ENCODE measurements at regions not wholly inside any gene's neighbourhood (a gene's known extent, or its start where the extent isn't known, plus 50 kb on each side); places are given as distances from the start of the nearest gene placed in this dataset.
"Not testable (repeated sequence)": the region's sequence is repeated elsewhere in the genome, so short reads cannot be mapped to it uniquely, and the experiment has no call there.

DNA sequence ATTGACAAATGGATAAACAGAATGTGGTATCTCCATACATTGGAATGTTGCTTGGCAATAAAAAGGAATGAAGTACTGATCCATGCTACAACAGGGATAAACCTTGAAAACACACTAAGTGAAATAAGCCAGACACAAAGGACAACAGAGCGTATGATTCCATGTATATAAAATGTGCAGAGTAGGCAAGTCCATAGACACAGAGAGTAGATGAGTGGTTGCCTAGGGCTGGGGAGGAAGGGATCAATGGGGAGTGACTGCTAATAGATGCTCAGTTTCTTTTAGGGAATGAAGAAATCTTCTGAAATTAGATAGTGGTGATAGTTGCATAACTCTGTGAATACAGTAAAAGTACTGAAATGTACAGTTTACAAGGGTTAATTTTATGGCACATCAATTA, 59.4 kb upstream of the SMURF2 start:
- CTCF ChIA-PET; H3K4me2 ChIP-seq (ENCODE audit: low read length); H3K9ac ChIP-seq (ENCODE audit: low read length); H3K27me3 ChIP-seq (ENCODE audit: insufficient read depth, low read length); DNase-seq (ENCODE audit: low read depth, low spot score); intact Hi-C loops (cut with micrococcal nuclease); RAD21 ChIA-PET (ENCODE audit: low non-redundant PET in 1 of 2, low total read pairs in 2 of 2, uncharacterized antibody in 2 of 2, unreplicated experiment in 2 of 2); H4K20me1 ChIP-seq (ENCODE audit: insufficient read depth); ATAC-seq; H3K9me3 ChIP-seq (ENCODE audit: control insufficient read depth in 1 of 2, insufficient read depth in 1 of 2, low read depth in 1 of 2, low read length in 2 of 2); H2AFZ ChIP-seq (ENCODE audit: low read depth, low read length, poor library complexity, severe bottlenecking); H3K36me3 ChIP-seq (ENCODE audit: control insufficient read depth in 1 of 2, insufficient read depth in 2 of 2, low read length in 2 of 2); H3K4me3 ChIP-seq (replicated peaks in 1 of 2; ENCODE audit: low read depth in 1 of 2, low read length in 2 of 2); H3K9me2 ChIP-seq (ENCODE audit: insufficient read depth); BruUV-seq (replicated peaks); H3K79me2 ChIP-seq (ENCODE audit: insufficient read depth, low read length); H3K27ac ChIP-seq (ENCODE audit: low read depth, low read length): not testable (repeated sequence)
- POLR2A ChIA-PET: interaction anchor here (0.9 to 1.0 kb wide), 2 partner anchors 8 to 12 kb away, joined by 3 to 5 read pairs; no protein-coding TSS in a partner anchor
- H3K4me1 ChIP-seq (ENCODE audit: control insufficient read depth in 1 of 2, insufficient read depth in 2 of 2, low read length in 2 of 2): peaks cover 33 to 42% of the 10 kb centered on the region in 2 experiments

DNA sequence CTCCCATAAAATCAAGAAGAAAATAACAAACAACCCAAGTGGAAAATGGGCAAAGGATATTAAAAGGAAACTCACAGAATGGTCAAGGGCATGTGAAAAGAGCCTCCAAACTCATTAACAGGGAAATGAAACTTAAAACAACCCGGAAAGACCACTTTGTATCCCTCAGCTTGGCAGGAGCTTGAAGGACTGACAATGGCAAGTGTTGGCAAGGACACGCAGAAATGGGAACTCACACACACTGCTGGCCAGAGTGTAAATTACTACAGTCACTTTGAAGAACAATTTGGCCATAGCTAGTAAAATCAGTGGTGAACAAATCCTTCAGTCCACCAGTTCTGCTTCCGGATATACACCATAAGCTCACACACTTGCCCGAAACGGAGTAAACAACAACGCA, 58.1 kb upstream of the SMURF2 start:
- RAD21 ChIA-PET (ENCODE audit: low non-redundant PET in 1 of 2, low total read pairs in 2 of 2, uncharacterized antibody in 2 of 2, unreplicated experiment in 2 of 2); H3K27ac ChIP-seq (ENCODE audit: low read depth, low read length); H3K4me2 ChIP-seq (ENCODE audit: low read length); H2AFZ ChIP-seq (ENCODE audit: low read depth, low read length, poor library complexity, severe bottlenecking); H3K9ac ChIP-seq (ENCODE audit: low read length); H3K27me3 ChIP-seq (ENCODE audit: insufficient read depth, low read length); ATAC-seq; intact Hi-C loops (cut with micrococcal nuclease); H3K36me3 ChIP-seq (ENCODE audit: control insufficient read depth in 1 of 2, insufficient read depth in 2 of 2, low read length in 2 of 2); H3K79me2 ChIP-seq (ENCODE audit: insufficient read depth, low read length); BruUV-seq (replicated peaks); DNase-seq (ENCODE audit: low read depth, low spot score); H4K20me1 ChIP-seq (ENCODE audit: insufficient read depth); H3K4me3 ChIP-seq (replicated peaks in 1 of 2; ENCODE audit: low read depth in 1 of 2, low read length in 2 of 2); H3K9me3 ChIP-seq (ENCODE audit: control insufficient read depth in 1 of 2, insufficient read depth in 1 of 2, low read depth in 1 of 2, low read length in 2 of 2); H3K9me2 ChIP-seq (ENCODE audit: insufficient read depth): not testable (repeated sequence)
- CTCF ChIA-PET: interaction anchor here (0.9 kb wide), 1 partner anchor 54 kb away, joined by 3 read pairs; no protein-coding TSS in a partner anchor
- H3K4me1 ChIP-seq (ENCODE audit: control insufficient read depth in 1 of 2, insufficient read depth in 2 of 2, low read length in 2 of 2): peaks cover 33 to 40% of the 10 kb centered on the region in 2 experiments
- POLR2A ChIA-PET: interaction anchor here (2.4 kb wide), 1 partner anchor 12 kb away, joined by 8 read pairs; no protein-coding TSS in a partner anchor

DNA sequence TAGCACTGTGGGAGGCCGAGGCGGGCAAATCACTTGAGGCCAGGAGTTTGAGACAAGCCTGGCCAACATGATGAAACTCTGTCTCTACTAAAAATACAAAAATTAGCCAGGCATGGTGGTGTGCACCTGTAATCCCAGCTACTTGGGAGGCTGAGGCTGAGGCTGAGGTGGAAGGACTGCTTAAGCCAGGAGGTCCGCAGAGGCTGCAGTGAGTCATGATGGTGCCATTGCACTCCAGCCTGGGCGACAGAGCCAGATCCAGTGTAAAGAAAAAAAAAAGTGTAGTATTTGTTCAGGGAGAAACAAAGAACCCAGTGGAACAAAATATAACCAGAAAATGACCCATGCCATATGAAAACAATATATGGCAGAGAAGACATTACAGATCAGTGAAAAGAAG, 57.4 kb upstream of the SMURF2 start:
- H2AFZ ChIP-seq (ENCODE audit: low read depth, low read length, poor library complexity, severe bottlenecking); RAD21 ChIA-PET (ENCODE audit: low non-redundant PET in 1 of 2, low total read pairs in 2 of 2, uncharacterized antibody in 2 of 2, unreplicated experiment in 2 of 2); intact Hi-C loops (cut with micrococcal nuclease); H3K79me2 ChIP-seq (ENCODE audit: insufficient read depth, low read length); CTCF ChIA-PET; H3K4me2 ChIP-seq (ENCODE audit: low read length); H3K36me3 ChIP-seq (ENCODE audit: control insufficient read depth in 1 of 2, insufficient read depth in 2 of 2, low read length in 2 of 2); H3K27me3 ChIP-seq (ENCODE audit: insufficient read depth, low read length); H3K9me3 ChIP-seq (ENCODE audit: control insufficient read depth in 1 of 2, insufficient read depth in 1 of 2, low read depth in 1 of 2, low read length in 2 of 2); ATAC-seq; DNase-seq (ENCODE audit: low read depth, low spot score); H3K27ac ChIP-seq (ENCODE audit: low read depth, low read length); H3K9ac ChIP-seq (ENCODE audit: low read length); BruUV-seq (replicated peaks); H3K4me3 ChIP-seq (replicated peaks in 1 of 2; ENCODE audit: low read depth in 1 of 2, low read length in 2 of 2); H4K20me1 ChIP-seq (ENCODE audit: insufficient read depth); H3K9me2 ChIP-seq (ENCODE audit: insufficient read depth): not testable (repeated sequence)
- POLR2A ChIA-PET: interaction anchor here (2.4 kb wide), 1 partner anchor 11 kb away, joined by 8 read pairs; no protein-coding TSS in a partner anchor
- H3K4me1 ChIP-seq (ENCODE audit: control insufficient read depth in 1 of 2, insufficient read depth in 2 of 2, low read length in 2 of 2): peaks cover 37 to 41% of the 10 kb centered on the region in 2 experiments

DNA sequence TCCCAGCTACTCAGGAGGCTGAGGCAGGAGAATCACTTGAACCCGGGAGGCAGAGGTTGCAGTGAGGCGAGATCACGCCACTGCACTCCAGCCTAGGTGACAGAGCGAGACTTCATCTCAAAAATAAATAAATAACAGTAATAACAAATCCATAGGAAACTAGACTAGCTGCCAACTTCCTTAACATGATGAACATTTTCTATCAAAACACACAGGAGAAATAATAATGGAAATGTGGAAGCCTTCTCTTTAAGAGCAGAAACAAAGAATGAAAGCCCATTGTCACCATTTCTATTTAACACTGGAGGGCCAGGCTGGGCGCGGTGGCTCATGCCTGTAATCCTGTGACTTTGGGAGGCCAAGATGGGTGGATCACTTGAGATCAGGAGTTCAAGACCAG, 56.7 kb upstream of the SMURF2 start:
- H3K9me3 ChIP-seq (ENCODE audit: control insufficient read depth in 1 of 2, insufficient read depth in 1 of 2, low read depth in 1 of 2, low read length in 2 of 2); RAD21 ChIA-PET (ENCODE audit: low non-redundant PET in 1 of 2, low total read pairs in 2 of 2, uncharacterized antibody in 2 of 2, unreplicated experiment in 2 of 2); H3K27me3 ChIP-seq (ENCODE audit: insufficient read depth, low read length); H4K20me1 ChIP-seq (ENCODE audit: insufficient read depth); BruUV-seq (replicated peaks); H3K4me2 ChIP-seq (ENCODE audit: low read length); CTCF ChIA-PET; H3K9ac ChIP-seq (ENCODE audit: low read length); H3K79me2 ChIP-seq (ENCODE audit: insufficient read depth, low read length); H3K4me3 ChIP-seq (replicated peaks in 1 of 2; ENCODE audit: low read depth in 1 of 2, low read length in 2 of 2); intact Hi-C loops (cut with micrococcal nuclease); DNase-seq (ENCODE audit: low read depth, low spot score); ATAC-seq; H3K9me2 ChIP-seq (ENCODE audit: insufficient read depth); H2AFZ ChIP-seq (ENCODE audit: low read depth, low read length, poor library complexity, severe bottlenecking); H3K27ac ChIP-seq (ENCODE audit: low read depth, low read length); H3K36me3 ChIP-seq (ENCODE audit: control insufficient read depth in 1 of 2, insufficient read depth in 2 of 2, low read length in 2 of 2): not testable (repeated sequence)
- peaks cover 40 to 41% of the 10 kb centered on the region in 2 experiments for H3K4me1 ChIP-seq (ENCODE audit: control insufficient read depth in 1 of 2, insufficient read depth in 2 of 2, low read length in 2 of 2)
- POLR2A ChIA-PET: interaction anchor here (2.4 kb wide), 1 partner anchor 10 kb away, joined by 8 read pairs; no protein-coding TSS in a partner anchor

Data from HCT116 (cell line).